GM06990 (cell line): ENCODE measurements at regions not wholly inside any gene's neighbourhood (a gene's known extent, or its start where the extent isn't known, plus 50 kb on each side); places are given as distances from the start of the nearest gene placed in this dataset.
"Not testable (repeated sequence)": the region's sequence is repeated elsewhere in the genome, so short reads cannot be mapped to it uniquely, and the experiment has no call there.

Experiments
- DNase-seq: peaks from one replicate; pipeline ENCODE4 v3.0.0-alpha.2; 2011; ENCODE audit not compliant: insufficient read length; ENCODE audit errors: extremely low read depth
- H3K27me3 ChIP-seq: replicated peaks from 2 replicates; pipeline ENCODE4 v1.6.0; 2011; ENCODE audit warnings: low read length; ENCODE audit not compliant: control insufficient read depth, insufficient read depth
- H3K36me3 ChIP-seq: 2 replicates; pipeline ENCODE4 v1.5.1; 2011; ENCODE audit warnings: low read length; ENCODE audit not compliant: control insufficient read depth, insufficient read depth
- H3K4me3 ChIP-seq: replicated peaks from 2 replicates; pipeline ENCODE4 v1.5.1; 2011; ENCODE audit warnings: low read depth, mild to moderate bottlenecking, control low read depth, low read length
- TF ChIP-seq, protein P1 (sequence below): IDR thresholded peaks from 2 replicates; pipeline ENCODE4 v1.5.1; 2011; ENCODE audit warnings: low read length, control low read depth, mild to moderate bottlenecking, inconsistent platforms; ENCODE audit not compliant: insufficient read depth, poor library complexity, severe bottlenecking

DNA sequence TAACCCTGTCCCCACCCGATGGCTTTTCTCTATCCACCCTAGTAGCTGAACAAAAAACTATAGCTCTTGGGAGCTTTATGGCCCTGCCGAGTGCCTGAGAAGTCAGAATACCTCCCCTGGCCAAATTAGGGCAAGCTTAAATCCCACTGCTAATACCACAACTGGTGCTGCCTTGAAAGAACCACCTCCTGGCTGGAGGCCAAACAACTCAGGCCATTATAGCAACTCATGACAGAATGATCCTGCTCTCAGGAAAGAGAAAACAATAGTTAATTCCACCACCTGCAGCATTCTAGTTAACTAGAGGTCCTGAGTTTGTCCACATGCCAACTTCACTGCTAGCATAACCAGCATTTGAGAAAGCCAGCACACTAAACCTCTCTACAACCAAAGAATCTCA lies 123.2 kb downstream of the RTP4 start:
- DNase-seq, result no peak
- Histone ChIP-seq H3K36me3 (no peaks in the 10 kb centered on the region), H3K27me3 (no peaks in the 10 kb centered on the region), H3K4me3 (no peak overlapping the region)
- TF ChIP-seq, protein P1, sequence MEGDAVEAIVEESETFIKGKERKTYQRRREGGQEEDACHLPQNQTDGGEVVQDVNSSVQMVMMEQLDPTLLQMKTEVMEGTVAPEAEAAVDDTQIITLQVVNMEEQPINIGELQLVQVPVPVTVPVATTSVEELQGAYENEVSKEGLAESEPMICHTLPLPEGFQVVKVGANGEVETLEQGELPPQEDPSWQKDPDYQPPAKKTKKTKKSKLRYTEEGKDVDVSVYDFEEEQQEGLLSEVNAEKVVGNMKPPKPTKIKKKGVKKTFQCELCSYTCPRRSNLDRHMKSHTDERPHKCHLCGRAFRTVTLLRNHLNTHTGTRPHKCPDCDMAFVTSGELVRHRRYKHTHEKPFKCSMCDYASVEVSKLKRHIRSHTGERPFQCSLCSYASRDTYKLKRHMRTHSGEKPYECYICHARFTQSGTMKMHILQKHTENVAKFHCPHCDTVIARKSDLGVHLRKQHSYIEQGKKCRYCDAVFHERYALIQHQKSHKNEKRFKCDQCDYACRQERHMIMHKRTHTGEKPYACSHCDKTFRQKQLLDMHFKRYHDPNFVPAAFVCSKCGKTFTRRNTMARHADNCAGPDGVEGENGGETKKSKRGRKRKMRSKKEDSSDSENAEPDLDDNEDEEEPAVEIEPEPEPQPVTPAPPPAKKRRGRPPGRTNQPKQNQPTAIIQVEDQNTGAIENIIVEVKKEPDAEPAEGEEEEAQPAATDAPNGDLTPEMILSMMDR, result no peak

DNA sequence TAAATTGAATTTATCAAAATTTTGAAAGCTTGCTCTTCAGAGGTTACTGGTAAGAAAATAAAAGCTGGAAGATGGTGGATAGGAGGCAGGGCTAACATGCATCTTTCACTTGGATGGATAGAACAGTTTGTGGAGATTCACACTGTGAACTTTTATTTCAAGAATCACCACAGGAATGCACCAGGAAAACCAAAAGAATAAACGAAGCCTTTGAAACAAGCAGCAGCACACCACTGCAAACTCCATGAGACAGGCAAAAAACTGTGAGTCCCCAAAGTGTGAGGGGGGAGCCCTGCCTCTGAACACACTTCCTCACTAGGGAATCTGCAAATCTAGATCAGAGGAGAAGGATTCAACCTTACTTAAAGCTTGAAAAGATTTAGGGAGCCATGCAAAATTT lies 122.2 kb downstream of the RTP4 start:
- no peak for DNase-seq
- H3K27me3 ChIP-seq, result no peaks in the 10 kb centered on the region
- no peak overlapping the region for H3K4me3 ChIP-seq
- no peaks in the 10 kb centered on the region for H3K36me3 ChIP-seq
- TF ChIP-seq, protein P1, result no peak

DNA sequence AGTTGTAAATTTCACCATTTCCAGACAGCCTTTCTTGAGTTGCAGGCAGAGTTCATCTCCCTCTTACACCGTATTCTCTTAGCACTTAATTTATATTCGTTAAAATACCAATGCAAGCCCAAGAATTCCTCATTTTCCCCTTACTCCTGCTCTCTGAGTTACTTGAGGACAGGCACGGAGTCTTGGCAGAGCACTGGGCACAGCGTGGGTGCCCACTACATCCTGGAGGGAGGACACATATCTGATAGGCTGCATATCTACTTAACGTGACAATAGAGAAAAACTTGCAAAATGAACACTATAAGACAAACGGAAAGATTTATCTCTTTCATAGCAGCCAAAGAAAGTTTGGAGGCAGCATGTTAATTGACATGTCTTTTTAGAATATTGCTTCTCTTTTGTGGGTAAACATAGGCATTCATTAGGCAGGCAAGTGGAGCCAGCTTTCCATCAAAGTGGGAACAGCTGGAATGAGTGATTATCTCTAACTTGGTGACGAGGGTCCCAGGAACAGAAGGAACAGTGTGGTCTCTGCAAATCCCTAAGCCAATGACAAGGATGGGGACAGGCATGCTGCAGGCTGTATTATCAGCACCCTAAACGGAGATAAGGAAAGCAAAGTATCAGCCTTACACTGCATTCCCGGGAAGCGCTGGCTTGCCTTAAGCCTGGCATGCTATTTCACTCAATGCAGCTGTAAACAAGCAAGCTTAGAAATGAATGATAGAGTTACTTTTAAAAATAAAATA lies 116.5 kb downstream of the RTP4 start:
- Histone ChIP-seq H3K4me3 (no peak overlapping the region), H3K36me3 (no peaks in the 10 kb centered on the region), H3K27me3 (peaks cover 2% of the 10 kb centered on the region)
- no peak for DNase-seq
- TF ChIP-seq, protein P1, result no peak

DNA sequence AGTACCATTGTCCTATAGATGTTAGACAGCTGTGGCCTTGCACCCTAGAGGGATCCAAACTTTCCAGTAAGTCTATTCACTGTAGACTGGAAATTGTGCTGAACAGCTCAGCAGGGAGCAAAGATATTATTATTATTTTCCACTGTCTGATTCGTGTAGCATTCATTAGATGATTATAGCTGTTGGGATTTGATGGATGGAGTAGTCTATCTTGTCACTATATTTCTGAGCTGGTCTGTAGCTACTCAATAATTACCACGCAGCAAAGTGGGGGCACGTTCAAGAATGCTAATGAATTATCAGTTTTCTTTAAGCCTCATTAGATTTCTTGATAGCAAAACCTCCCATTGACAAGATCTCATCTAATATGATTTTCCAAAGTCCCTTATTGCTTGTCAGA lies 113.2 kb downstream of the RTP4 start:
- H3K4me3 ChIP-seq, result no peak overlapping the region
- DNase-seq, result no peak
- peaks cover 2% of the 10 kb centered on the region for H3K27me3 ChIP-seq
- TF ChIP-seq, protein P1, result no peak
- no peaks in the 10 kb centered on the region for H3K36me3 ChIP-seq

DNA sequence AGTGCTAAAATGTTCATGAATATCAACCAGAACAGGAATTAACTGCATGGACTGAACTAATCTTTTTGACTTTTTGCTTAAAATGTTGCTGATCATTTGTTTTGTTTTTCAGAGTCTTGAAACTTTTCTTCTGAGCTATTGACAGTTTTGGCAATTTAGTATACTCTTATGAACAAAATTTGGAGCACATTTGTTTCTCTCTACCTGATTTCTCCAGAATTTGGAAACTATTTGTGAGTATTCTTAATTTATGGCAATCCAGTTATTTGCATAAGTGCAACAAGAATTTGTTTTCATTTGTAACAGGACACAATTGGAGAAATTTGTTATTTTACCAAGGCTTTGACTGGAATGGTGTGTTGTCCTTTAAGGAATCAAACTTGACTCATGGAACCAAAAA lies 107.4 kb downstream of the RTP4 start:
- H3K36me3 ChIP-seq, H3K4me3 ChIP-seq, DNase-seq, H3K27me3 ChIP-seq: not testable (repeated sequence)

DNA sequence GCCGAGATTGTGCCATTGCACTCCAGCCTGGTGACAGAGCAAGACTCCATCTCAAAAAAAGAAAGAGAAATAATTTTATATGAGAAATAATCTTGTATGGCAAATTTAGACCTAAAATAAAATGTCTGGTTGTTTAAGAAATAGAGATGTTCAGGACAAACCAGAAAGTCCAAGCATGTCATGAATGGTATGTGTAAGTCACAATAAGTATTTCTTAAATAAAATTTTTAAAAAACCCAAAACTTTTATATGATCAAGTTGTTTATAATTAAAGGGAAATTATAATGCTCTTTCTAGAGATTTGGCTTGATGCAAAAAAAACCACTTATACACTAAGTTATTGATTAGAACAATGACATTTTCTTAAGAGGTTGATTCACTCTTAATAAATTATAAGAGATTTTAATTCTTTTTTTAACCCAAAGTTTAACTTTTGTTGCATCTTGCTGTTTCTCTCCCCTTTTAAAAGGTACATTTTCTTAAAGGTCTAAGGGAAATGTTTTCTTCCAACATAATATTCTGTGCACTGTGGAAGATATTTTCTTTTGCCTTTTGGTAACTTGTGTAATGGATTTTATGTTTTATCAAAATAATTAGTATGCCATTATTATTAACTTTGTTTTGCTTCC lies 105.7 kb downstream of the RTP4 start:
- TF ChIP-seq, protein P1, result no peak
- Histone ChIP-seq H3K36me3 (no peaks in the 10 kb centered on the region), H3K4me3 (no peak overlapping the region), H3K27me3 (no peaks in the 10 kb centered on the region)
- no peak for DNase-seq

DNA sequence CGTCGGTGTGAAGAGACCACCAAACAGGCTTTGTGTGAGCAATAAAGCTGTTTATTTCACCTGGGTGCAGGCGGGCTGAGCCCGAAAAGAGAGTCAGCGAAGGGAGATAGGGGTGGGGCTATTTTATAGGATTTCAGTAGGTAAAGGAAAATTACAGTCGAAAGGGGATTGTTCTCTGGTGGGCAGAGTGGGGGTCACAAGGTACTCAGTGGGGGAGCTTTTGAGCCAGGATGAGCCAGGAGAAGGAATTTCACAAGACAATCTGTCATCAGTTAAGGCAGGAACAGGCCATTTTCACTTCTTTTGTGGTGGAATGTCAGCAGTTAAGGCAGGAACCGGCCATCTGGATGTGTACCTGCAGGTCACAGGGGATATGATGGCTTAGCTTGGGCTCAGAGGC lies 98.1 kb downstream of the RTP4 start:
- not testable (repeated sequence) for H3K36me3 ChIP-seq, H3K27me3 ChIP-seq, DNase-seq, H3K4me3 ChIP-seq
